GM12873 (cell line): ENCODE measurements at regions not wholly inside any gene's neighbourhood (a gene's known extent, or its start where the extent isn't known, plus 50 kb on each side); places are given as distances from the start of the nearest gene placed in this dataset.

Experiments used
- CTCF ChIP-seq: IDR thresholded peaks from 2 replicates; pipeline ENCODE4 v1.5.1; 2012; ENCODE audit warnings: low read depth, mild to moderate bottlenecking, moderate library complexity, low read length, control low read depth; ENCODE audit not compliant: insufficient read depth; ENCODE audit errors: missing control alignments

GRCh38 chr6:168784426-168784825, 343.4 kb downstream of the SMOC2 start:
- TF ChIP-seq CTCF, result no peak

- no peak for TF ChIP-seq CTCF
These were observed 342.7 kb downstream of the SMOC2 start for GRCh38 chr6:168783720-168784119.

GRCh38 chr6:168782187-168782751, 341.3 kb downstream of the SMOC2 start:
- no peak for TF ChIP-seq CTCF

GRCh38 chr6:168778201-168778600, 337.2 kb downstream of the SMOC2 start:
- no peak for TF ChIP-seq CTCF

GRCh38 chr6:168774381-168774780, 333.4 kb downstream of the SMOC2 start:
- TF ChIP-seq CTCF, result no peak

GRCh38 chr6:168773788-168774187, 332.8 kb downstream of the SMOC2 start:
- TF ChIP-seq CTCF, result no peak

GRCh38 chr6:168765752-168766151, 324.8 kb downstream of the SMOC2 start:
- TF ChIP-seq CTCF, result no peak

GRCh38 chr6:168756009-168756634, 315.1 kb downstream of the SMOC2 start:
- TF ChIP-seq CTCF, result no peak
